ENCODE measurements at regions not wholly inside any gene's neighbourhood (a gene's known extent, or its start where the extent isn't known, plus 50 kb on each side); places are given as distances from the start of the nearest gene placed in this dataset.

GRCh38 chr5:101520417-101520816 is 617.3 kb upstream of the ST8SIA4 start:
- no peak for DNase-seq (ENCODE audit: extremely low read depth, insufficient read length)
- H3K36me3 ChIP-seq (ENCODE audit: control insufficient read depth, insufficient read depth, low read length) = no peaks in the 10 kb centered on the region
- H3K4me3 ChIP-seq (replicated peaks; ENCODE audit: low read depth, low read length) = no peak overlapping the region
- no peak for TF ChIP-seq CTCF (IDR thresholded peaks at IDR 0.05; ENCODE audit: insufficient read depth, low read length, poor library complexity, severe bottlenecking)
- H3K27me3 ChIP-seq (replicated peaks; ENCODE audit: control insufficient read depth, insufficient read depth, low read length) = no peaks in the 10 kb centered on the region

- TF ChIP-seq CTCF (IDR thresholded peaks at IDR 0.05; ENCODE audit: insufficient read depth, low read length, poor library complexity, severe bottlenecking) = no peak
- no peak for DNase-seq (ENCODE audit: extremely low read depth, insufficient read length)
- H3K27me3 ChIP-seq (replicated peaks; ENCODE audit: control insufficient read depth, insufficient read depth, low read length) = no peaks in the 10 kb centered on the region
- H3K36me3 ChIP-seq (ENCODE audit: control insufficient read depth, insufficient read depth, low read length) = no peaks in the 10 kb centered on the region
- H3K4me3 ChIP-seq (replicated peaks; ENCODE audit: low read depth, low read length) = no peak overlapping the region
Observed at GRCh38 chr5:101517795-101518194, 614.7 kb upstream of the ST8SIA4 start.

DNA sequence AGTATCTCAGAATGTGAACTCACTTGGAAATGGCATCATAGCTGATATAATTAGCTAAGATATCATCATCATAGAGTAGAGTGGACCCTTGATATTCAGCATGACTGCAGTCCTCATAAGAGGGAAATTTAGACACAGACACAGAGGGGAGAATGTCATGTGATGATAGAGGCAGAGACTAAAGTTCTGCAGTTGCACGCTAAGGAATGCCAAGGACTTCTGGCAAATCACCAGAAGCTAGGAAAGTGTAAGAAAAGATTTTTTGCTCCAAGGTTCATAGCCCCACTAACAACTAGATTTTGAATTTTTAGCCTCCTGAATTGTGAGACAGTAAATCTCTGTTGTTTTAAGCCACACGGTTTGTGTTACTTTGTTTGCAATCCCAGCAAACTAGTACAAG is 612.6 kb upstream of the ST8SIA4 start:
- DNase-seq (ENCODE audit: extremely low read depth, insufficient read length) = no peak
- Histone ChIP-seq H3K27me3 (replicated peaks; ENCODE audit: control insufficient read depth, insufficient read depth, low read length) (no peaks in the 10 kb centered on the region), H3K4me3 (replicated peaks; ENCODE audit: low read depth, low read length) (no peak overlapping the region), H3K36me3 (ENCODE audit: control insufficient read depth, insufficient read depth, low read length) (no peaks in the 10 kb centered on the region)
- TF ChIP-seq CTCF (IDR thresholded peaks at IDR 0.05; ENCODE audit: insufficient read depth, low read length, poor library complexity, severe bottlenecking) = no peak

DNA sequence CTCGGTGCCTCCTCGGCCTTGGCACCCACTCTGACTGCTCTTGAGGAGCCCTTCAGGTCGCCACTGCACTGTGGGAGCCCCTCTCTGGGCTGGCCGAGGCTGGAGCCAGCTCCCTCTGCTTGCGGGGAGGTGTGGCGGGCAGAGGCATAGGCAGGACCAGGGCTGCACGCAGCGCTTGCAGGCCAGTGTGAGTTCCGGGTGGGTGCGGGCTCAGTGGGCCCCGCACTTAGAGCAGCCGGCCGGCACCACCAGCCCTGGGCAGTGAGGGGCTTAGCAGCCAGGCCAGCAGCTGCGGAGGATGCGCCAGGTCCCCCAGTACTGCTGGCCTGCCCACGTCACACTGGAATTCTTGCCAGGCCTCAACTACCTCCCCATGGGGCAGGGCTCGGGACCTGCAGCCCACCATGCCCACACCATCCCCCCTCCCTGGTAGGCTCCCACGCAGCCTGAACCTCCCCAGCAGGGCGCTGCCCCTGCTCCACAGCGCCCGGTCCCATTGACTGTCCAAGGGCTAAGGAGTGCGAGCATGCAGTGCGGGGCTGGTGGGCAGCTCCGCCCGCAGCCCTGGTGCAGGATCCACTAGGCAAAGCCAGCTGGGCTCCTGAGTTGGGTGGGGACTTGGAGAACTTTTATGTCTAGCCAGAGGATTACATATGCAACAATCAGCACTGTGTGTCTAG is 602.9 kb upstream of the ST8SIA4 start:
- H3K36me3 ChIP-seq (ENCODE audit: control insufficient read depth, insufficient read depth, low read length) = no peaks in the 10 kb centered on the region
- TF ChIP-seq CTCF (IDR thresholded peaks at IDR 0.05; ENCODE audit: insufficient read depth, low read length, poor library complexity, severe bottlenecking) = no peak

GRCh38 chr5:101482931-101483330 is 579.8 kb upstream of the ST8SIA4 start:
- no peak for TF ChIP-seq CTCF (IDR thresholded peaks at IDR 0.05; ENCODE audit: insufficient read depth, low read length, poor library complexity, severe bottlenecking)
- Histone ChIP-seq H3K4me3 (replicated peaks; ENCODE audit: low read depth, low read length) (no peak overlapping the region), H3K27me3 (replicated peaks; ENCODE audit: control insufficient read depth, insufficient read depth, low read length) (no peaks in the 10 kb centered on the region), H3K36me3 (ENCODE audit: control insufficient read depth, insufficient read depth, low read length) (no peaks in the 10 kb centered on the region)
- no peak for DNase-seq (ENCODE audit: extremely low read depth, insufficient read length)

More for the DNA sequence above, 602.9 kb upstream of the ST8SIA4 start:
- no peaks in the 10 kb centered on the region for H3K27me3 ChIP-seq (replicated peaks; ENCODE audit: control insufficient read depth, insufficient read depth, low read length)
- no peak for DNase-seq (ENCODE audit: extremely low read depth, insufficient read length)
- H3K4me3 ChIP-seq (replicated peaks; ENCODE audit: low read depth, low read length) = no peak overlapping the region

- no peak overlapping the region for H3K4me3 ChIP-seq (replicated peaks; ENCODE audit: low read depth, low read length)
- no peak for TF ChIP-seq CTCF (IDR thresholded peaks at IDR 0.05; ENCODE audit: insufficient read depth, low read length, poor library complexity, severe bottlenecking)
- H3K36me3 ChIP-seq (ENCODE audit: control insufficient read depth, insufficient read depth, low read length) = no peaks in the 10 kb centered on the region
- no peak for DNase-seq (ENCODE audit: extremely low read depth, insufficient read length)
- H3K27me3 ChIP-seq (replicated peaks; ENCODE audit: control insufficient read depth, insufficient read depth, low read length) = no peaks in the 10 kb centered on the region
Observed at GRCh38 chr5:101473483-101473882, 570.4 kb upstream of the ST8SIA4 start.

Measured in GM06990 (cell line).